ENCODE measurements at regions not wholly inside any gene's neighbourhood (a gene's known extent, or its start where the extent isn't known, plus 50 kb on each side); places are given as distances from the start of the nearest gene placed in this dataset.

- no peak for TF ChIP-seq EZH2 (IDR thresholded peaks at IDR 0.05; ENCODE audit: insufficient read depth, low read length)
- no peak for TF ChIP-seq CTCF (IDR thresholded peaks at IDR 0.05; ENCODE audit: insufficient read depth, low read depth, low read length)
- peaks cover 18% of the 10 kb centered on the region for H3K9me3 Mint-ChIP-seq (ENCODE audit: unreplicated experiment)
- H3K4me3 ChIP-seq (ENCODE audit: insufficient read depth, low read depth, low read length): no peak overlapping the region
- FAIRE-seq: no peak
- no peak overlapping the region for H3K4me2 ChIP-seq (ENCODE audit: low read length)
- no peak for DNase-seq (ENCODE audit: low read depth)
- no peak overlapping the region for H3K27ac Mint-ChIP-seq (ENCODE audit: unreplicated experiment)
- H3K79me2 ChIP-seq (ENCODE audit: insufficient read depth, low read length): no peaks in the 10 kb centered on the region
- H3K27ac ChIP-seq (ENCODE audit: low read depth, low read length): no peak overlapping the region
- peaks cover 11% of the 10 kb centered on the region for H3K9me3 ChIP-seq (ENCODE audit: insufficient read depth, low read depth, low read length)
- H2AFZ ChIP-seq (ENCODE audit: low read depth, low read length): no peak overlapping the region
- H3K4me3 Mint-ChIP-seq (ENCODE audit: unreplicated experiment): no peak overlapping the region
- H4K20me1 ChIP-seq (ENCODE audit: insufficient read depth, low read length): no peaks in the 10 kb centered on the region
- no peaks in the 10 kb centered on the region for H3K36me3 Mint-ChIP-seq (ENCODE audit: low read depth, unreplicated experiment)
- H3K27me3 ChIP-seq (ENCODE audit: insufficient read depth, low read length): no peaks in the 10 kb centered on the region
- H3K4me1 ChIP-seq (ENCODE audit: insufficient read depth, low read length): no peaks in the 10 kb centered on the region
- H3K4me1 Mint-ChIP-seq (ENCODE audit: low read depth, unreplicated experiment): no peaks in the 10 kb centered on the region
- H3K27me3 Mint-ChIP-seq (ENCODE audit: low read depth, unreplicated experiment): no peaks in the 10 kb centered on the region
- H3K36me3 ChIP-seq (ENCODE audit: insufficient read depth, low read length): no peaks in the 10 kb centered on the region
- H3K9ac ChIP-seq (ENCODE audit: low read length): no peak overlapping the region
These were observed 325.5 kb downstream of the EN1 start for GRCh38 chr2:118521960-118522359.

GRCh38 chr2:118521272-118521671 is 326.2 kb downstream of the EN1 start:
- no peaks in the 10 kb centered on the region for H3K27me3 ChIP-seq (ENCODE audit: insufficient read depth, low read length)
- FAIRE-seq: no peak

More at GRCh38 chr2:118521272-118521671, 326.2 kb downstream of the EN1 start:
- H3K9me3 ChIP-seq (ENCODE audit: insufficient read depth, low read depth, low read length): peaks cover 11% of the 10 kb centered on the region
- Mint-ChIP-seq H3K4me1 (ENCODE audit: low read depth, unreplicated experiment) (no peaks in the 10 kb centered on the region), H3K4me3 (ENCODE audit: unreplicated experiment) (no peak overlapping the region), H3K27ac (ENCODE audit: unreplicated experiment) (no peak overlapping the region), H3K9me3 (ENCODE audit: unreplicated experiment) (peaks cover 18% of the 10 kb centered on the region), H3K36me3 (ENCODE audit: low read depth, unreplicated experiment) (no peaks in the 10 kb centered on the region), H3K27me3 (ENCODE audit: low read depth, unreplicated experiment) (no peaks in the 10 kb centered on the region)
- H3K4me3 ChIP-seq (ENCODE audit: insufficient read depth, low read depth, low read length): no peak overlapping the region
- no peaks in the 10 kb centered on the region for H3K4me1 ChIP-seq (ENCODE audit: insufficient read depth, low read length)
- no peak overlapping the region for H2AFZ ChIP-seq (ENCODE audit: low read depth, low read length)
- no peaks in the 10 kb centered on the region for H4K20me1 ChIP-seq (ENCODE audit: insufficient read depth, low read length)
- no peak overlapping the region for H3K27ac ChIP-seq (ENCODE audit: low read depth, low read length)
- TF ChIP-seq EZH2 (IDR thresholded peaks at IDR 0.05; ENCODE audit: insufficient read depth, low read length): no peak
- TF ChIP-seq CTCF (IDR thresholded peaks at IDR 0.05; ENCODE audit: insufficient read depth, low read depth, low read length): no peak
- no peak for DNase-seq (ENCODE audit: low read depth)
- no peak overlapping the region for H3K4me2 ChIP-seq (ENCODE audit: low read length)
- H3K9ac ChIP-seq (ENCODE audit: low read length): no peak overlapping the region
- H3K36me3 ChIP-seq (ENCODE audit: insufficient read depth, low read length): no peaks in the 10 kb centered on the region
- H3K79me2 ChIP-seq (ENCODE audit: insufficient read depth, low read length): no peaks in the 10 kb centered on the region
